ENCODE measurements at regions not wholly inside any gene's neighbourhood (a gene's known extent, or its start where the extent isn't known, plus 50 kb on each side); places are given as distances from the start of the nearest gene placed in this dataset.

DNA sequence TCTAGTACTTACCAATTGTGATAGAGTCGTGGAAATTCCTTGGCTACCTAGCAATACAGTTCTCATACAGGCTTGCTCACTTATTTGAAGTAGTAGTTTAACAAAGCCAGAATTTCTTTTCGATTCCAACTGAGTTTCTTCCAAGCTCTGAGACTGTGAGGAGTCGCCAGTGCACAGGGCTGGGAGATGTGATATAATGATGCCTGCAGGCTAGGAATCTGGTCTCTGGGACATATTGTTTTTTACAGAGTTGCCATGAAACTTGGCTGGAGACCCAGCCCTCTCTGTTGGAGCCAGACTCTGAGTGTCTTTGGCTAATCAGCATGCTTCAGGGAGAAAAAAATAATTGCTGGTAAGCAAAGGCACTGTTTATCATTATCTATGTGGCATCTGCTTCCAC, 698.8 kb upstream of the GOT2 start:
- DNase-seq (no peak), FAIRE-seq (no peak)
- Histone ChIP-seq H3K4me1 (ENCODE audit: control insufficient read depth in 3 of 3, insufficient read depth in 2 of 3, low read depth in 1 of 3, low read length in 2 of 3) (no peaks in the 10 kb centered on the region), H3K4me3 (ENCODE audit: low read depth in 1 of 3, low read length in 3 of 3) (no peak overlapping the region), H3K27me3 (ENCODE audit: control insufficient read depth in 3 of 3, insufficient read depth in 3 of 3, low read length in 3 of 3) (no peaks in the 10 kb centered on the region), H3K36me3 (ENCODE audit: control insufficient read depth in 3 of 3, insufficient read depth in 2 of 3, low read depth in 1 of 3, low read length in 3 of 3) (no peaks in the 10 kb centered on the region), H3K9me3 (ENCODE audit: control insufficient read depth in 2 of 2, insufficient read depth in 1 of 2, low read depth in 1 of 2, low read length in 1 of 2) (no peaks in the 10 kb centered on the region), H3K27ac (ENCODE audit: low read depth in 1 of 3, low read length in 2 of 3) (no peak overlapping the region)
- WGBS, 3 donors: 34 to 61% (median 37%) methylated on average over 3 of the region's 3 CpGs

- H3K27ac ChIP-seq (ENCODE audit: low read depth in 1 of 3, low read length in 2 of 3): no peak overlapping the region
- DNase-seq (no peak), FAIRE-seq (no peak)
- H3K36me3 ChIP-seq (ENCODE audit: control insufficient read depth in 3 of 3, insufficient read depth in 2 of 3, low read depth in 1 of 3, low read length in 3 of 3): no peaks in the 10 kb centered on the region
- H3K27me3 ChIP-seq (ENCODE audit: control insufficient read depth in 3 of 3, insufficient read depth in 3 of 3, low read length in 3 of 3): no peaks in the 10 kb centered on the region
- H3K4me3 ChIP-seq (ENCODE audit: low read depth in 1 of 3, low read length in 3 of 3): no peak overlapping the region
- H3K9me3 ChIP-seq (ENCODE audit: control insufficient read depth in 2 of 2, insufficient read depth in 1 of 2, low read depth in 1 of 2, low read length in 1 of 2): no peaks in the 10 kb centered on the region
- 59 to 80% (median 60%) methylated on average over 1 of the region's 1 CpG for WGBS, 3 donors
- H3K4me1 ChIP-seq (ENCODE audit: control insufficient read depth in 3 of 3, insufficient read depth in 2 of 3, low read depth in 1 of 3, low read length in 2 of 3): no peaks in the 10 kb centered on the region
These were observed 698.2 kb upstream of the GOT2 start for GRCh38 chr16:59432276-59432675.

GRCh38 chr16:59424714-59425273, 690.7 kb upstream of the GOT2 start:
- DNase-seq (no peak), FAIRE-seq (no peak)
- Histone ChIP-seq H3K9me3 (ENCODE audit: control insufficient read depth in 2 of 2, insufficient read depth in 1 of 2, low read depth in 1 of 2, low read length in 1 of 2) (no peaks in the 10 kb centered on the region), H3K4me1 (ENCODE audit: control insufficient read depth in 3 of 3, insufficient read depth in 2 of 3, low read depth in 1 of 3, low read length in 2 of 3) (no peaks in the 10 kb centered on the region), H3K27me3 (ENCODE audit: control insufficient read depth in 3 of 3, insufficient read depth in 3 of 3, low read length in 3 of 3) (no peaks in the 10 kb centered on the region), H3K4me3 (ENCODE audit: low read depth in 1 of 3, low read length in 3 of 3) (no peak overlapping the region), H3K27ac (ENCODE audit: low read depth in 1 of 3, low read length in 2 of 3) (no peak overlapping the region), H3K36me3 (ENCODE audit: control insufficient read depth in 3 of 3, insufficient read depth in 2 of 3, low read depth in 1 of 3, low read length in 3 of 3) (no peaks in the 10 kb centered on the region)
- 62 to 65% (median 63%) methylated on average over 2 of the region's 2 CpGs for WGBS, 3 donors

- DNase-seq (no peak), FAIRE-seq (no peak)
- WGBS, 3 donors: 63 to 64% (median 63%) methylated on average over 5 of the region's 5 CpGs
These were observed 678.1 kb upstream of the GOT2 start for GRCh38 chr16:59411961-59412841.

GRCh38 chr16:59410451-59410850, 676.3 kb upstream of the GOT2 start:
- H3K36me3 ChIP-seq (ENCODE audit: control insufficient read depth in 3 of 3, insufficient read depth in 2 of 3, low read depth in 1 of 3, low read length in 3 of 3): no peaks in the 10 kb centered on the region
- H3K27ac ChIP-seq (ENCODE audit: low read depth in 1 of 3, low read length in 2 of 3): no peak overlapping the region
- FAIRE-seq: no peak
- no peak overlapping the region for H3K4me3 ChIP-seq (ENCODE audit: low read depth in 1 of 3, low read length in 3 of 3)
- H3K9me3 ChIP-seq (ENCODE audit: control insufficient read depth in 2 of 2, insufficient read depth in 1 of 2, low read depth in 1 of 2, low read length in 1 of 2): no peaks in the 10 kb centered on the region
- H3K27me3 ChIP-seq (ENCODE audit: control insufficient read depth in 3 of 3, insufficient read depth in 3 of 3, low read length in 3 of 3): no peaks in the 10 kb centered on the region
- WGBS, 3 donors: 27 to 53% (median 31%) methylated on average over 1 of the region's 1 CpG
- no peak for DNase-seq
- no peaks in the 10 kb centered on the region for H3K4me1 ChIP-seq (ENCODE audit: control insufficient read depth in 3 of 3, insufficient read depth in 2 of 3, low read depth in 1 of 3, low read length in 2 of 3)

More at GRCh38 chr16:59411961-59412841, 678.1 kb upstream of the GOT2 start:
- Histone ChIP-seq H3K4me1 (ENCODE audit: control insufficient read depth in 3 of 3, insufficient read depth in 2 of 3, low read depth in 1 of 3, low read length in 2 of 3) (no peaks in the 10 kb centered on the region), H3K9me3 (ENCODE audit: control insufficient read depth in 2 of 2, insufficient read depth in 1 of 2, low read depth in 1 of 2, low read length in 1 of 2) (no peaks in the 10 kb centered on the region), H3K36me3 (ENCODE audit: control insufficient read depth in 3 of 3, insufficient read depth in 2 of 3, low read depth in 1 of 3, low read length in 3 of 3) (no peaks in the 10 kb centered on the region), H3K4me3 (ENCODE audit: low read depth in 1 of 3, low read length in 3 of 3) (no peak overlapping the region), H3K27ac (ENCODE audit: low read depth in 1 of 3, low read length in 2 of 3) (no peak overlapping the region), H3K27me3 (ENCODE audit: control insufficient read depth in 3 of 3, insufficient read depth in 3 of 3, low read length in 3 of 3) (no peaks in the 10 kb centered on the region)

DNA sequence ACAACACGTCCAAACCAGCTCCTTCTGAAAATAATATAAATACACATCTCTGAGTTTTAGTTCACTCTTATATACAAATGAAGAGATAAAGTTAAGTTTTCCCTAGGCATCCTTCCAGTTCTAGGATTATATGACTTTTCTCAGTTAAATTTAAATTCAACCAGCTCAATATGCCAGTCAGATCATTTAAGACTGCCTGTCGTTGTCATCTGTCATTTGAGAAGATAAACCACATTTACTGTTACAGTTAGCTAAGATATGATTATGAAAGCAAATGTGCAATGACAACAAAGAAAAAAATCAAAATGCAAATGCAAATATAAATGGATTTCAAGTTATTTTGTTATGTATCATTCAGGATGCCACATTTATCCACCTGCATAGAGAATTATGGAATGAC, 671.7 kb upstream of the GOT2 start:
- Histone ChIP-seq H3K36me3 (ENCODE audit: control insufficient read depth in 3 of 3, insufficient read depth in 2 of 3, low read depth in 1 of 3, low read length in 3 of 3) (no peaks in the 10 kb centered on the region), H3K27ac (ENCODE audit: low read depth in 1 of 3, low read length in 2 of 3) (no peak overlapping the region), H3K27me3 (ENCODE audit: control insufficient read depth in 3 of 3, insufficient read depth in 3 of 3, low read length in 3 of 3) (no peaks in the 10 kb centered on the region), H3K4me3 (ENCODE audit: low read depth in 1 of 3, low read length in 3 of 3) (no peak overlapping the region), H3K4me1 (ENCODE audit: control insufficient read depth in 3 of 3, insufficient read depth in 2 of 3, low read depth in 1 of 3, low read length in 2 of 3) (no peaks in the 10 kb centered on the region), H3K9me3 (ENCODE audit: control insufficient read depth in 2 of 2, insufficient read depth in 1 of 2, low read depth in 1 of 2, low read length in 1 of 2) (no peaks in the 10 kb centered on the region)
- no peak for FAIRE-seq
- 69 to 83% (median 79%) methylated on average over 2 of the region's 2 CpGs for WGBS, 3 donors
- no peak for DNase-seq

DNA sequence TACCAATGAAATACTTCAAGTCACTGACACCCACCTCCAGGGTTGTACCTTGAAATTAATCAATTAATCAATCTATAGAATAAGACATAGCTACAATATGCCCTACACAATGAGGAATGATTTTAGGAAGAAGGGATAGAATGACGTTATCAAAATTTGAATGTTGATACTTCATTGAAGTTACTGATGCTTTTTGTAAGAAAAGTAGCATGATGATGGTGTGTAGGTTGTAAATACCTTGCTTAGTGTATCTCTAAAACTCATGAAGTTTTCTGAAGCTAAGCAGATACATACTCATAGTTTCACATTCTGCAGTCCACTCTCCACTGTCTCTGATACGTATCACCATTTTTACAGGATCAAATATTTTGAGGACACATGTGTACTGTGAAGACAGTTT, 670.4 kb upstream of the GOT2 start:
- H3K4me3 ChIP-seq (ENCODE audit: low read depth in 1 of 3, low read length in 3 of 3): no peak overlapping the region
- FAIRE-seq (no peak), DNase-seq (no peak)
- H3K9me3 ChIP-seq (ENCODE audit: control insufficient read depth in 2 of 2, insufficient read depth in 1 of 2, low read depth in 1 of 2, low read length in 1 of 2): no peaks in the 10 kb centered on the region
- H3K36me3 ChIP-seq (ENCODE audit: control insufficient read depth in 3 of 3, insufficient read depth in 2 of 3, low read depth in 1 of 3, low read length in 3 of 3): no peaks in the 10 kb centered on the region
- H3K27ac ChIP-seq (ENCODE audit: low read depth in 1 of 3, low read length in 2 of 3): no peak overlapping the region
- H3K27me3 ChIP-seq (ENCODE audit: control insufficient read depth in 3 of 3, insufficient read depth in 3 of 3, low read length in 3 of 3): no peaks in the 10 kb centered on the region
- 80 to 93% (median 81%) methylated on average over 2 of the region's 2 CpGs for WGBS, 3 donors
- H3K4me1 ChIP-seq (ENCODE audit: control insufficient read depth in 3 of 3, insufficient read depth in 2 of 3, low read depth in 1 of 3, low read length in 2 of 3): no peaks in the 10 kb centered on the region

GRCh38 chr16:59400830-59401229, 666.7 kb upstream of the GOT2 start:
- FAIRE-seq (no peak), DNase-seq (no peak)
- H3K27me3 ChIP-seq (ENCODE audit: control insufficient read depth in 3 of 3, insufficient read depth in 3 of 3, low read length in 3 of 3): no peaks in the 10 kb centered on the region
- H3K4me3 ChIP-seq (ENCODE audit: low read depth in 1 of 3, low read length in 3 of 3): no peak overlapping the region
- no peaks in the 10 kb centered on the region for H3K36me3 ChIP-seq (ENCODE audit: control insufficient read depth in 3 of 3, insufficient read depth in 2 of 3, low read depth in 1 of 3, low read length in 3 of 3)
- no peaks in the 10 kb centered on the region for H3K4me1 ChIP-seq (ENCODE audit: control insufficient read depth in 3 of 3, insufficient read depth in 2 of 3, low read depth in 1 of 3, low read length in 2 of 3)
- no peaks in the 10 kb centered on the region for H3K9me3 ChIP-seq (ENCODE audit: control insufficient read depth in 2 of 2, insufficient read depth in 1 of 2, low read depth in 1 of 2, low read length in 1 of 2)
- no peak overlapping the region for H3K27ac ChIP-seq (ENCODE audit: low read depth in 1 of 3, low read length in 2 of 3)

- 51 to 77% (median 70%) methylated on average over 2 of the region's 2 CpGs for WGBS, 3 donors
- Histone ChIP-seq H3K27me3 (ENCODE audit: control insufficient read depth in 3 of 3, insufficient read depth in 3 of 3, low read length in 3 of 3) (no peaks in the 10 kb centered on the region), H3K9me3 (ENCODE audit: control insufficient read depth in 2 of 2, insufficient read depth in 1 of 2, low read depth in 1 of 2, low read length in 1 of 2) (no peaks in the 10 kb centered on the region), H3K27ac (ENCODE audit: low read depth in 1 of 3, low read length in 2 of 3) (no peak overlapping the region), H3K36me3 (ENCODE audit: control insufficient read depth in 3 of 3, insufficient read depth in 2 of 3, low read depth in 1 of 3, low read length in 3 of 3) (no peaks in the 10 kb centered on the region), H3K4me1 (ENCODE audit: control insufficient read depth in 3 of 3, insufficient read depth in 2 of 3, low read depth in 1 of 3, low read length in 2 of 3) (no peaks in the 10 kb centered on the region), H3K4me3 (ENCODE audit: low read depth in 1 of 3, low read length in 3 of 3) (no peak overlapping the region)
- DNase-seq (no peak), FAIRE-seq (no peak)
These were observed 663.5 kb upstream of the GOT2 start for GRCh38 chr16:59397638-59398037.

Data from small intestine (tissue), 7 donors.